Activated CD4-positive, alpha-beta T cell treated with anti-CD3 and anti-CD28 coated beads for 48 hours (primary cell): ENCODE measurements at regions not wholly inside any gene's neighbourhood (a gene's known extent, or its start where the extent isn't known, plus 50 kb on each side); places are given as distances from the start of the nearest gene placed in this dataset.
A peak's percentile ranks its signal among the peaks of the same experiment; 100 is the strongest.

Experiments used
- DNase-seq: peaks from one replicate; pipeline ENCODE4 v3.0.0-alpha.2; 2020

DNA sequence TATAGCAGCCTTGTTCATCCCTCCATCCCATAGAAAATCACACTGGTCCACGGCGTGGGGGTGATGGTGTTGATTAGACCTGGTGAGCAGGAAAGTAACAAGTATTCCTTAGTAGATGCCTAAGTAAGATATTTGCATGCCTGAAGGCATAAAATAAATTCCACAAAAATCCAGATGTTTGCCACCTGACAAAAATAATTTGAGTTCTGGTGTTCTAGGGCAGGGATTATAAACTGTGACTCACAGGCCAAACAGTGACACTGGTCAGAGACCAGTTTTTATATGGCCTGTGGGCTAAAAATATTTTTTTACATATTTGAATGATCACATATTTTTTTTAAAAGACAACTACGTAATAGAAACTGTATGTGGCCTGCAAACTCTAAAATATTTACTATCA lies 310.7 kb downstream of the RFC3 start:
- DNase-seq, result no peak

DNA sequence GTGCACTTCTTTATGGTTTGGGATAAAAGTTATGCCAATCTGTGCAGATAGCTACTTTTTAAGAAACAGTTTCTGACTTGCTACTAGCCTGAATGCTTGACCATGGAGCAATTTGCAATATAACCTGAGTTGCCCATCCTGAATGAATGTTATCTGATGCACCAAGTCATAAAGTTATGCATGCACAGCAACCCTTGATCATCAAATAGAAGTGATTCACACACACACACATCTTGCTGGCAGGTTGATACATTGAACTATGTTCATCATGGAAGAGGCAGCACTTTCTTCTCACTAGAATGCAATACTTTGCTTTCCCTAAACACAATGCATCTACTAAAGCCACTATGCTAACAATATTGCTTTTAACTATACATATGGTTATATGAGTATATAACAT lies 311.5 kb downstream of the RFC3 start:
- DNase-seq, result no peak

DNA sequence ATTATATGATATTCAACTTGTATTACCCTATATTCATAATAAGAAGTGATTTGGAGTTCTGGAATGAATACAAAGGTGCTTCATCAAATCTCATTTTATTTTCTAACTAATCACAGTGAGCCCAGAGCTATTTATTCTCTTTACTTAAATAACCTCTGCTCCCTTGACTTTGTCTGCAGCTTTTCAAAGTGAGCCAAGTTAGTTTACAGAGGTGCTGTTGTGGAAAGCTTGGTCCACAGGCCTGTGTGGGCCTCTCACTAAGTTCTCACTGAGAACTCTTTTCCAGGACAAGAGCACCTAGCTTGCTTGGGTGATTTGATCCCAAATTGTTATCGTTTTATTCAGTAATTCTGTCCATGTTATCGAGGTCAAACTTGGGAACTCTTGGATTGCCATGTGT lies 319.3 kb downstream of the RFC3 start:
- no peak for DNase-seq

DNA sequence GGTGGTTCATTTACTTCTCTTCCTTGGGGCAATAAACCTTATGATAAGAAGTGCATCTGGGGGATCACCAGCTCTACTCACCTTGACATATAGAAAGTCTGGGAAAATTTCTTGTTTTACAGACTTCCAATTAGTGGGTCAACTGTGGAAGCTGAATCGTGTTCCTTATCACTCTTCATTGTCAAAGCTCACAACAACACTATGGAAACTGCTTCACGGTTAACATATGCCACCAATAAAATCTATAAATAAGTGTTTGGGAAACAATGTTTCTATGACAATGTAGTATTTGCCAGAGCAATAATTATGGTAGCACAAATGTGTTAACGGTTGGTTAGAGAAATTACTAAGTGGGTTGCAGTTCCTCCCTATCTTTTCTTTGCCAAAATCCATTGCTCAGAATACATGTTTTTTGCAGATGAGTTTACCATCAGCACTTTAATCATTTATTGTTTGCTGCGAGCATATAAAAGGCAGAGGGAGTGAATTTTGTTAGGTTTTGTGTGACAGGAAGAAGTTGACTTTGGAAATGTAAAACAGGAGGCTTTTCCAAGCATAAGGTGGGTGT lies 321.8 kb downstream of the RFC3 start:
- DNase-seq, result no peak

DNA sequence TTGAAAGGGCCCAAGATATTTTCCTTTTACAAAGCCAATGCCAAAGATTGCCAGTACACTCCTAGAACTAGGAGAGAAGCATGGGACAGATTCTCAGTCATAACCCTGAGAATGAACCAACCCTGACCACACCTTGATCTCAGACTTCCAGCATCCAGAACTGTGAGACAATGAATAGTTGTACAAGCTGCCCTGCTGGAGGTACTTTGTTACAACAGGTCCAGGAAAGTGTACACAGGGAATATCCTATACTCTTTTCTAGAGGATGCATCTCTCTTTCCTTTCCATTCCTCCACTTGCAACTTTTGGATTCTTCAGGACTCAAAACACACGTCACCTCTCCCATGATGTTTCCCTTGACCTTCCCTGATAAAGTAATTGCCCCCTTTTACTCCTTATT lies 325.7 kb downstream of the RFC3 start:
- no peak for DNase-seq

DNA sequence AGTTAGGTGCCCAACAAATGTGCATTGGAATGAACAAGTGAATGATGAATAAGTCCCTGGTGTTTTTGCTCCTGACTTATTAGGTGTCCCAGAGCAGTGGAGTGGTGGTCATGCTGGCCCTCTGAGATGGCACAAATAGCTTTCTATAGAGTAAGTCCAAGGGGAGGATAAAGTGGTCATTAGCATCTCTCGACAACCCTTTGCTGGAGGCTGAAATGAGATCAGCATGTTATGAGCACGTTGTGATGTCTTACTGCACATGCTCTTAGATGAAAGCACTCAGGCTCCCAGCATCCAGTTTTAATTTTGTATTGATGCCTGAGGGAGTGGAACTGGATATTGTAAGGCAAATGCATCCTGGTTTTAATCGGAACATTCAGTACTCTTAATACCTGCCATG lies 326.2 kb downstream of the RFC3 start:
- DNase-seq, result no peak

DNA sequence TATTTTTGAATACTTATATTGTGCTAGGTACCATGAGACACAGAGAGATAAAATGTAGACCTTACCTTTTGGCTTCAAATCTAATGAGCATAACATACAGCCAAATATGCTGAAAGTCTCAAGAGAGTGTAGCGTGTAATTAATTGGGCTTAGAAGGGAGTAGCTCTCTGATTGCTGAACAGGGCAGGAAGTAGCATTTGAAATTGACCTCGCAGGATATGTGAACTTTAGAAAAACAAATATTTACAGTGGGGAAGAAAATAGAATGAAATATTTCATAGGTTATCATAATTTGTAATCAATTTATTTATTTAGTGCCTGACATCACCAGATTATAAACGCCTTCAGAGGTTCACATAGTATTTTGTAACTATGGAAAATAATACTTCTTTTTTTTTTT lies 327.1 kb downstream of the RFC3 start:
- DNase-seq, result no peak

DNA sequence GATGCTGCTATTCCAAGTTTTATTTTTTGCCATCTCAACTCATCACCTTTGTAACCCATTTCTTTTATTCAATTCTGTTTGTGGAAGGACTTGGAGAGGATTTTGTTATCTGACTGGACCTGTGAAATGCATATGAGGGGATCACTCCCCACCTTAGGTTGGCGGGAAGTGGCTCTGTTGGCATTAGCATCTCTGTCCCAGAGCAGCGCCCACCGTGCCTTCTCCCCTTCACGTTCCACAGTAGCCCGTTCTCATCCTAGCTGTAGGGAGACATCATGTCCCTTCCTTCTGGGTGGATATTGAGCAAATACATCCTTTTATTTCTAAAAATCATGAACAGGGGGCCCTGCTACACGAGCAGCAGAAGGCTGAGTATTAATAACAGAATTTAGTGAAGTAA lies 330.4 kb downstream of the RFC3 start:
- no peak for DNase-seq

DNA sequence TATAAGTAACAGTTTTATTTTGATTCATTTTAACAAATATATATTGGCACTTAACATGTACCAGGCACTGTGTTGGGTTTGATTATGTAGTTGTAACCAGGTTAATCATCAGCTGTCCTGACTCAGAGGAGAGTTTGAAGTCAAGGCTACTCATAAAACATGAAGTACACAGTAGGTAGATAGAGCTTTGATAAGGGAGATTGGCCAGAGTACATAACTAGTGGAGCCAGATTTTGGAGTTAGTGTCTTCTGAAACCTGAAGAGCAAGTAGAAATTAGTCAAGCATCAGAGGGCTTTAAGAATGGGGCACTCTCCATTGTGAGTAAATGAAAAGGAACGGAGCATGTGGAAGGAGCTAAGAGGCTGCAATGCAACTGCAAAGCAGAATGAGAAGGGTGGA lies 333.9 kb downstream of the RFC3 start:
- DNase-seq, result no peak

DNA sequence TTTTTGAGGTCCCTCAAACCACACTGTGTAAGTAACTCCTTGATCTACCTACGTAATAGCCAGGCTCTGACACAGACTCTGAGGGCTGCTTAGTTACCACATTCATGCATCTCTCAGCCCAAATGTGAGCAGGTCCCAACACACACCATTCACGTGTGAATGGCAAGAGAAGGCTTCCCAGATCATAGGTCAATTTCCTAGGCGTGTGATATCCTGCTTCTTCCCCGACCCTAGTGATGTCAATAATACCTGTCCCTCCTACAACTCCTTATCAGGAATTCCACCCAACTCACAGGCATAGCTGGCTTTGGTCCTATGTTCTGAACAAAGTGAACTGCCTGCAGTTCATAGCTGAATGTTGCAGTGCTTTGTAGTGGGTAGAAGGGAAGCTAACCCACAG lies 334.5 kb downstream of the RFC3 start:
- DNase-seq, result no peak

DNA sequence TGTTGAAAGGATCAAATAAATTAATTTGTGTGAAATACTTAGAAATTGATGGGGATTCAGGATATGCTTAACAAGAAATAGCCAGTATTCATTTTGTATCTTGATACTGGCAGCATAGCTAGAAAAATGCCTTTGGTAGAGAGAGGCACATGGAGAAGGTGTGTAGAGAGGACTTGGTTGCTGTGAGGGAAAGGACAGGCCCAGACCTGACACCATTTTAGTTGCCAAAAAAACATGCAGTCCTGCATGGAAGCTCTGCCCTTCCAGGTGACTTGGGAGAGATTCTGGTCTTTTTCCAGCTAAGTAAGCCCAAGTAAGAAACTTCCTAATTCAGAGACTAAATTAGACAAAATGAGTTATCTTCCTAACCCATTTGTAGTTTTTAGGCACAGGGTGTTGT lies 335.0 kb downstream of the RFC3 start:
- DNase-seq, result no peak

DNA sequence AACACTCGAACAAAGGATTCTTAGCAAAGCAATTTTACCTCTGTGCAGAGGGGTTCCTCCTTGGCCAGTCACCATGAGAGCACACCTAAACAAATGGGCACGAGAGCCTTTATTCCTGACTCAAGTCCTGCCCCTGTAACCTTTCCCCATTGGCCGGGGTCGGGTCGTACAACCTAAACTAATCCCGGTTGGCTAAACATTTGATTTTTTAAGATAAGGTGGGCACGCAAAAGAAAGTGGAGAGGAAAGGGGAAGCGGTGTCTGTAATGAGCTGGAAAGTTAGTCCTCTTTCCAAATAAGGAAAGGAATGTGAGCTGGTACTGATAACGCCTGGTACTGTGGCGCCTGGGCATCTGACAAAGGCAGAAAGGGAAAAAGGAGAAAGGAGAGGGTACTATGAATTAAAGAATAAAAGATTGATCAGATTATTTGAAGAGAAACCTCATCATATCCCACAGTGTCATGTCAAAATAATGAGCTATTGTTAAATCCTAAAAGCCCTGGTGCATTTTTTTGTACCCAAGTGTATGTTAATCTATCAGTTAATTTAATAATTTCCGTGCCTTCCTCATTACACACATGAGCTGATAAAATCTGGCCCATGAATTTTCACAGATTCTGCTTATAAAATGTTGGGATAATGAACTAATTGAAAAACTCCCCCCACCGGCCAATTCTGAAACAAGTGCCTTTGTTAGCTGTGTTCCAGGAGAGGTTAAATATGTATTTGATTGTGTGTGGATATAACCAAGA lies 335.7 kb downstream of the RFC3 start:
- no peak for DNase-seq

DNA sequence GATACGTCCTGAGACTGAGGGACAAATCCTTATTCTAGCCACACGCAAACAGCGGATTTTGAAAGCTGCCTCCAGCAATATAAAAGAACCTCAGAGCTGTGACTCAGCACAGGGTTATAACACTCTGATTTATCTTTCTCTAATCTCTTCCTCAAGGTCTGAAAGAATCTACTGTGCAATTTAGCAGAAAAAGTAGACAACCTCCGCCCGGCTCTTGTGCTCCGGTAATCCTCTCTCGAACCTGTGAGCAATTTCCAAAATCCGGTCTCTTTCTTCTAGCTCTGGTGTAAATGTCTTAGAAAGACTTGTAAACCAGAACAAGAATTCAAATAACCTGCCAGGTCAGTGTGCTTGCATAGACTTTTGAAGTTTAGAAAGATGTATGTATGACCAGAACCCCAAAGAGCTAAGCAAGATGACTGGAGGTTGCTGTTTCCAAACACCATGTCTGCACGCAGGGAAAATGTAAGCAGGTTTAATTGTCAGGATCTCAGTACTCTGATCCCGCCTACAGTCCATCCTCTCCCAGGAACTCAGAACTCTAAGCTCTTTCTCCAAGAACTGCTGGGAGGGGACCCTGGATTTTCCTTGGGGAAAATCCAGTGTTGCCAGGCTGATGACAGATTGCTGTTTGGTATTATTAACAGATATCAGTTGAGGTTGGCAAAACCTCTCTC lies 338.1 kb downstream of the RFC3 start:
- DNase-seq, result peak; percentile 4

DNA sequence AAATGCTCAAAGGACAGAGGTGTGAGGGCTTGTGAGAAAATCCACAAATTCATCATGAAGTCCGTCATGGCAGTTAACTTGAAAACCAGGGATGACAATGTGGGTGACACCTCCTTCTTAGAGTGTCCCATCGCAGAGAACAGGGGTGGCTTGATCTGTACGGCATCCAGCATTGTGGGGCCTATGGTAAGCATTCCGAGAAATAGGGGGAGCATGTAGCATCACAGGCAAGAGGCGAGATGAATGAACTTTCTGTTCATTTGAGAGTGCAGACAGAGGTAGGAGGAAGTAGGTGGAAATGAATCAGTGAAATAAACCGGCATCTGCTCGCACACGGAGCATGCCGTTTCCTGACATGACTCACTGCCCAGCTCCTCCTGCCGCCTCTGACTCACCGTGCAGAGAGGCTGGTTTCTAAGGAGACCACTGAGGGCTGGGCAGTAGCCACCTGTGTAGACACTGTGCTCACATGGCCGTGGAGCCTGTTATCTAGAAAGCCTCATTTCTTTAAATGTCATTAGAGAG lies 339.0 kb downstream of the RFC3 start:
- peak; percentile 68 for DNase-seq

DNA sequence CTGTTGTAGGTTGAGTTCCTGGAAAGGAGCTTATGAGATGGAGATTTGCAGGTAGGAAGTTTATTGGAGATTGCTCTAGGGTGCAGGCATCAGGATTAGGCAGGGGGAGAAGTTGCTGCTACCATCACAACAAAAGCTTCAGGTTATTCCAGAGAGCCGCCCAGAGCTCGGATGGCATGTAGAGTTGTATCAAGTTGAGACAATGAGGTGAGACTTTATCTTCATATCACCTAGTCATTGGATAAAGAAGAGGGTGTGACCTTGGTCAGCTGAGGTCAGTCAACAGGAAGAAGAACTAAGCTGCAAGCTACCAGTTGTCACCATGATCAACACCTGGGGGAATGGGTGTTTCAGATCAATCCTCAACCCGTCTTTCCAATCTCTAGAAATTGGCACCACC lies 342.0 kb downstream of the RFC3 start:
- DNase-seq, result no peak

DNA sequence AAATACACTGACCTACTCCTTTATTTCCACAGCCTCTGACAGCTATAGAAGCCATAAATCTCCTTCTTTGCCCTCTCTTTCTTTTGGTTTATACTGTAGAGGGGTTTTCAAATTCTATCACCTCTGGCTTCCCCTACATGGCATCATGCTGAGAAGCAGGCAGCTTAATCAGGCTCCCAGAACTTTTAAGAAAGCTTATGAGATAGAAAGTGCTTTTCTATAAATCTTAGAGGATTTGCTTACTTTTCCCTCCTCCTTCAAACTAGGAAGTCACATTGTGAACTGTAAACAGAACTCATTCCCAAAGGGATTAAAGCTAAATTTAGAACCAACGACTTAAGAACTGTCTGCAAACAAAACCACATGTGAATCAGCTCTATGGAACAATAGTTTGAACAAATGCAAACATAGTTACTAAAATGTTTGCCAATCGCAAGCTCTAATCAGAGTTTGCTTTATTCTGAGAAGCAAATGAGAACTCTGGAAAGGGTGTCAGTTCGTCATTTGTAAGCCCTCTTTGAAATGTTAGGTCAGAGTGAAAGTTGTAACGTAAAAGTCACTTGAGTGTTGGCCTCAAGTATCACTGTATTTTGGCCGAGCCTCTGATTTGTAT lies 344.1 kb downstream of the RFC3 start:
- DNase-seq, result no peak

DNA sequence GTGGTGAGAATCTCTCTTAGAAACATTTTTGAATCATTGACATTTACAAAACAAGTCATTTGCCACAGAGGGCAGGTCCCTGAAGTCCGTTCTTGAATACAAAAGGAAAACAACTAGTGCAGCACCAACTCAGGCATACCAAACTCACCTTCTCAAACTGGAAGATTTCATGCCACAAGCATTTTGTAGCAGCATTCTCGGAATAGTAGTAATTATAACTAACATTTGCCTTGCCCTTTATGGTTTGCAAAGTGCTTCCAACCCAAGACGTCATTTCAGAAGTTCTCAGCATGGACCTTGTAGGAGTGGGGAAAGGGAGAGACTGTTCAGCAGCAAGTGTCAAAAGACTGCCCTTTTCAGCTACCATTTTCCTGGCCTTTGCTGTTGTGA lies 344.6 kb downstream of the RFC3 start:
- no peak for DNase-seq

DNA sequence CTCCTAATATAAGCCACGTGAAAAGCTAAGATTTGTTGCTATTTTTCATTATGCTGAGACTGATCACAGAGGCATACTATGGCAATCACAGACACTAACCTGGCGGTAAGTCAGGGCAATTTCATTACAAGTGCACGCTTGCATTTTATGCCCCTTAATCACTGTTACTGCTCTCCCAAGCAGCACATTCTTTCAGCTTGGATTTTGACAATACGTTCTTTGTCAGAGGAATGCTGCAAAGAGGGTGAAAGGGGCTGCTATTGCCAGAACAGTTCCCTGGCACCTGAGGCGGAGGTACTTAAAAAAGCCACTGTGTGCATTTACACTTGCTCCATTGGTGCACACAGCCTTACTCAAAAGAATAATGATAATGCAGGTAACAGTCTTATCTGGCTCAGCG lies 346.6 kb downstream of the RFC3 start:
- no peak for DNase-seq

DNA sequence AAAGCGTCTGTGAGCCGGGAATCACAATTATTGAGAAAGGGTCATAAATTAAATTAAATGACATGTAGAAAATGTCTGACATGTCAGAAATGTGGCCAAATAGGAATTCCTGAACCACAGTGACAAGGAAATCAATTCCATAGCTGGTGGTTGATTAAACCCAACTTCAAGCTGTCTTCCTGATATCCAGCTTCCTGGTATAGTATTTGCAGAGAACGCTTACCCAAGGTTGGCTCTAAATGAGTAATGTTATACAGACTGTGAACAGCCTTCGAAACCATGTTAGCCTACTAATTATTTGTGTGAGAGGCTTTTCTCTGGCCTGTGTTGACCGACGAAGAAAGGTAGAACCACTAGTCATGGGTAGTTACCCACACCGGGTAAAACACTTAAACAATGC lies 347.2 kb downstream of the RFC3 start:
- DNase-seq, result no peak

DNA sequence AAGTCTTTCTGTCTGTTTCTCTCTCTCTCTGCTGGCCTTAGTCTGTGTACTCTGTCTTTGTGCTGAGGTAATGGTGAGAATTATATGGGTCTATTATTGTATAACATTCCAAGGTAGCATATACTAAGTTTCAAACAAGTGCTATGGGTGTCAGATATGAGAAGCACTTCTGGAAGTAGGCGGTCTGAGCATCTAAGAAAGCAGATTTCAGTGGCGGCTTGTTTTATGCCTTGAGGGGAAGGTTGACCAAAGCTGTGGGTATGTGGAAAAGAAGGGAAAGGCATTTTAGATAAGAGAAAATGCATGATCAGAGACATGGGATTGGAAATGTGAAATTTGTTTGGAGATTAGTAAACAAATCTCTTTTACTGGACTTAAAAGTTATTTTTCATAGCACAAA lies 348.5 kb downstream of the RFC3 start:
- no peak for DNase-seq

DNA sequence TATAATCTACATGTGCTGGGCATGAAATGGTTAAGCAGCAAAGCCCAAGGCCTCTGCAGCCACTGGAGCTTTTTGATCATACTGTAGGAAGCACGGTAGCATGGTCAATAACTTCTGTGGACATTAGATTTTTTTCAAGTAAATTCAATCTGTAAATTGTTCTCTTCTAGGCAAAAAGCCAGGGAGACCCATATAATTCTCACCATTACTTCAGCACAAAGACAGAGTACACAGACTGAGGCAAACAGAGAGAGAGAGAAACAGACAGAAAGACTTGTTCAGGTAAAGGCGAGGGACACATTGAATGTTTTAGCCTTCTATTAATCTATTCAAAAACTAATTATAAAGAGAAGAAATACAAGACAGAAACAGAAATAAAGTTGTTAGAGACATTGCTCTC lies 349.4 kb downstream of the RFC3 start:
- no peak for DNase-seq

DNA sequence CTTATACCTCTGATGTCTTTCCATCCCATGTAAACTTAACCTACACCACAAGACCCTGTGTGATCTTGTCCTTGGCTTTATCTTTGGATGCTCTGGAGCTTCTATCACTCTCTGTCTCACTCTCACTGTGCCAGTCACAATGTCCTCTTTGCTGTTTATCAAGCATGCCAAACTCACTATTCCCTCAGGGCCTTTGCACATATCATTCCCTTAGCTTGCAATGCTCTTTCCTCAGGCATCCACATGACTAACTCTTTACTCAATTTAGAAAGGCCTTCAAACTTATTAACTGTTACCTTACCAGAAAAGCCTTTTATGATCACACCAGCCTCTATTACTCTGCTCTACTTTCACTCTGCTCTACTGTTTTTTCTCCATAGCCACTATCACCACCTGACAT lies 354.1 kb downstream of the RFC3 start:
- no peak for DNase-seq

DNA sequence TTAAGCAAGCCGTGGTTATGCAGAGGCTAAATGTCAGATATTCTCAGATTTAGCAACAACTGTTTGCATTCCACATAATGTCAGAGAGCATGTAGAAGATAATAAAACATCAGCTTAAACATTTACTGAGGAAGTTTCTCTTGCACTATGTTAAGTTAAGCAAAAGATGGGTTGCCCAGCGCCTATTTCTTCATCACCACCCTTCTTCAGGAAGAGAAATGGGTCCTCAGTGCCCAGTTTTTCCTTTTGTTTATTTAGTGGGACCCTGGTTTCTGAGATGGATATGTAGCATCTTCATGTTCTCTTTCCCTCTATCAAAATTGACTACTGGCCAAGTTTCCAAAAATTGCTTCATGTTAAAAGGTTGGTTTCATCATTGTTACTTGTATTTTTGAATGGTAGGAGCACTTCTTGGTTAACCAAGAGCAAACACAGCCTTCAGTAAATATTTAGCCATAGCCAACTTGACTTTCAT lies 356.8 kb downstream of the RFC3 start:
- DNase-seq, result no peak

DNA sequence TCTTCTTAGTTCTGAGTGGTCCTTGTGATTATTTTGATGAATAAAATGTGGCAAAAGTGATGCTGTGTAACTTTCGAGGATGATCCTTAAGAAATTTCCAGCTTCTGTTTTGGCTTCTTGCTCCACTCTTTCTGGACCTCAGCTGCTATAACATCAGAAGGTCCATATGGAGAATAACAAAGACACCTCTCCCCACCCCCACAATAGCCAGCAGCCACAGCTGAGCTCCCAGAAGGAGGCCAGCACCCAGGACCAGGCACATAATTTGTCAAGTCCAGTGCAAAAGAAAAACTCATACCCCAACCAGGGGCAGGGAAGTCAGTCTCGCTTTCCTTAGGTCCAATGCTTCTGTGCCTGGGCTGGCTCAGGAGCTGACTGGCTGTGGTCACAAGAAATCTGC lies 357.6 kb downstream of the RFC3 start:
- DNase-seq, result no peak
